ENCODE measurements at regions not wholly inside any gene's neighbourhood (a gene's known extent, or its start where the extent isn't known, plus 50 kb on each side); places are given as distances from the start of the nearest gene placed in this dataset.

DNA sequence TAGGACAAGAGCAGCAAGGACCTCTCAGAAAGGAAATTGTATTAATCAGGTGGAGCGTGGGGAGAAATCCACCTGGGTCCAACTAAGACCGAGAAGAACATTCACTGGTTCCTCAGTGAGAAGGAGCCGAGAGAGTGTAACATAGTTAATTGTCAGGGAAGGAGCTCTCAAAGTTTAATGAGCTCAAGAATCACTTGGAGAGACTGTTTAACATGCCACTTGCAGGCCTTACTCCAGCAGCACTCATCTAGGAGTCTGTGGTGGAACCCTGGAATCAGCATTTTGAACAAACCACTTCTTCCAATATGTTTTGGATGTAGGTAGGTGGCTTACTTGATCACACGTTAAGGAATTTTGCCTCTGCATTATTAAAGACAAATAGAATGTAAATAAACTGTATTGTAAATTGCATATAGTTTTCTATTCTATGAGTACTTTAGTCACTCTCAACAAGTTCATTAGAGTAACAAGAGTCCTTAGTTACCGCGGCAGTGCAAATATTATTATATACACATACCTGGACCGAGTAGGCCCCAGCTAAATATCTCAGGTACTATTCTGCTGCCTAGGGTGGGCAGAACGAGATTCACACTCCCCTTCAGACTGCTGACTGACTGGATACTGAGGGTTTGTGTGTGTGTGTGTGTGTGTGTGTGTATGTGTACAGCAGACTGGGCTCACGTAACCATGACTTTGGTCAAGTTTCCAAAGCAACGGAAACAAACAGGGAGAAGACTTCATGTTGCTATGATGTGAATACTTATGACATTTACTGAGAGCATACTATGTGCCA is 203.2 kb upstream of the USP24 start:
- H3K9me3 ChIP-seq (ENCODE audit: insufficient read depth, low read depth, low read length) = no peaks in the 10 kb centered on the region
- TF ChIP-seq, protein P1, sequence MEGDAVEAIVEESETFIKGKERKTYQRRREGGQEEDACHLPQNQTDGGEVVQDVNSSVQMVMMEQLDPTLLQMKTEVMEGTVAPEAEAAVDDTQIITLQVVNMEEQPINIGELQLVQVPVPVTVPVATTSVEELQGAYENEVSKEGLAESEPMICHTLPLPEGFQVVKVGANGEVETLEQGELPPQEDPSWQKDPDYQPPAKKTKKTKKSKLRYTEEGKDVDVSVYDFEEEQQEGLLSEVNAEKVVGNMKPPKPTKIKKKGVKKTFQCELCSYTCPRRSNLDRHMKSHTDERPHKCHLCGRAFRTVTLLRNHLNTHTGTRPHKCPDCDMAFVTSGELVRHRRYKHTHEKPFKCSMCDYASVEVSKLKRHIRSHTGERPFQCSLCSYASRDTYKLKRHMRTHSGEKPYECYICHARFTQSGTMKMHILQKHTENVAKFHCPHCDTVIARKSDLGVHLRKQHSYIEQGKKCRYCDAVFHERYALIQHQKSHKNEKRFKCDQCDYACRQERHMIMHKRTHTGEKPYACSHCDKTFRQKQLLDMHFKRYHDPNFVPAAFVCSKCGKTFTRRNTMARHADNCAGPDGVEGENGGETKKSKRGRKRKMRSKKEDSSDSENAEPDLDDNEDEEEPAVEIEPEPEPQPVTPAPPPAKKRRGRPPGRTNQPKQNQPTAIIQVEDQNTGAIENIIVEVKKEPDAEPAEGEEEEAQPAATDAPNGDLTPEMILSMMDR (conservative IDR thresholded peaks at IDR 0.05; ENCODE audit: low read length) = no peak
- no peak for TF ChIP-seq EZH2phosphoT487 (IDR thresholded peaks at IDR 0.05; ENCODE audit: borderline replicate concordance)
- no peaks in the 10 kb centered on the region for H3K4me1 ChIP-seq (ENCODE audit: insufficient read depth, low read length, poor library complexity, severe bottlenecking)

DNA sequence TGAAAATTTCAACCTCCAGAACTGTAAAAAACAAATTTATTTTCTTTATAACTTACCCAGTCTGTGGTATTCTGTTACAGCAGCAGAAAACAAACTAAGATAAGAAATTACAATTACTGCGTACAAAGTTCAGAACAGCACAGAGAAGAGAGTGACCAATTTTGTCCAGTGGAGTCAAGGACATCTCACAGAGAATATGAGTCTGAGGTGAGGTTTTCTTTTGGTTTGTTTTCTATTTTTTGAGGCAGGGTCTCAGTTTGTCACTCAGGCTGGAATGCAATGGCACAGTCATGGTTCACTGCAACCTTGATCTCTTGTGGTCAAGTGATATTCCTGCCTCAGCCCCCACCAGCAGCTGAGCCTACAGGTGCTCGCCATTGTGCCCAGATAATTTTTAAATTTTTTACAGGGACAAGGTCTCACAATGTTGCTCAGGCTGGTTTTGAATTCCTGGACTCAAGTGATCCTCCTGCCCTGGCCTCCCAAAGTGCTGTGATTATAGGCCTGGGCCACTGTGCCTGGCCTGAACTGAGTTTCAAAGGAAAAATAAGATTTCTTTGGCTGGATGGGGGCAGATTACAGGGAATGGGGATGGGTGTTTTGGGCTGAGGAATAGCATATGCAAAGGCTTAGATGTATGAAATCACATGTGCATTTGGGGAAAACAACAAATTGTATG is 201.1 kb upstream of the USP24 start:
- Histone ChIP-seq H3K79me2 (ENCODE audit: insufficient read depth, low read length) (no peaks in the 10 kb centered on the region), H3K4me2 (ENCODE audit: low read depth, low read length, poor library complexity, severe bottlenecking) (no peak overlapping the region)

More for the DNA sequence above, 203.2 kb upstream of the USP24 start:
- Histone ChIP-seq H3K9ac (ENCODE audit: low read depth, low read length, poor library complexity, severe bottlenecking) (no peak overlapping the region), H3K4me2 (ENCODE audit: low read depth, low read length, poor library complexity, severe bottlenecking) (no peak overlapping the region), H3F3A (ENCODE audit: low read depth) (no peaks in the 10 kb centered on the region), H3K79me2 (ENCODE audit: insufficient read depth, low read length) (no peaks in the 10 kb centered on the region), H3K4me3 (ENCODE audit: low read length, poor library complexity, severe bottlenecking) (no peak overlapping the region), H3K36me3 (ENCODE audit: insufficient read depth, low read length) (no peaks in the 10 kb centered on the region), H4K20me1 (ENCODE audit: insufficient read depth, low read length, poor library complexity, severe bottlenecking) (no peaks in the 10 kb centered on the region), H2AFZ (ENCODE audit: low read length) (no peak overlapping the region), H3K27me3 (ENCODE audit: insufficient read depth, low read length, poor library complexity, severe bottlenecking) (no peaks in the 10 kb centered on the region), H3K9me2 (replicated peaks; ENCODE audit: low read depth, low read length) (0 out of 2 replicates have a peak, but pooled peaks cover 6% of the 10 kb centered on the region)

DNA sequence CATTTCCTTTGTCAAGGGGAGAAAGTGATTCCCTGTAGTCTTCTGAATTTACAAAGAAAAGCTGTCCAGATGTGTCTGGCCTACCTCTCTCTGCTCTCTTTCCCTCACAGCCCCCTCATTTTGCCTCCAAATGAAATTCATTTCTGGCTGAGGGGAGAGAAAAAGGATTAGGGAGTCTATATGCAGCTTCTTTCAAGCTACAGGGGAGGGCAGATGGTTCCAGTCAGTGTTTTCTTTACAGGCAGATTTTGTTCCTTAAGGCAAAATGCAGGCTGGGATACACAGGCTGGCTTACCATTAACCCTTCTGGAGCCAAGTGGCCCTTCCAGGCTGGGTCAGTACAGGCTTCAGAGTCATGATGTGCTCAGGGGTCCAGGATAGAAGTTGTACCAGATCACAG is 198.1 kb upstream of the USP24 start:
- no peak overlapping the region for H3K4me2 ChIP-seq (ENCODE audit: low read depth, low read length, poor library complexity, severe bottlenecking)
- no peak overlapping the region for H3K9ac ChIP-seq (ENCODE audit: low read depth, low read length, poor library complexity, severe bottlenecking)
- no peak overlapping the region for H3K4me3 ChIP-seq (ENCODE audit: low read length, poor library complexity, severe bottlenecking)
- H3K27me3 ChIP-seq (ENCODE audit: insufficient read depth, low read length, poor library complexity, severe bottlenecking) = no peaks in the 10 kb centered on the region
- H2AFZ ChIP-seq (ENCODE audit: low read length) = no peak overlapping the region
- no peaks in the 10 kb centered on the region for H3K9me2 ChIP-seq (replicated peaks; ENCODE audit: low read depth, low read length)
- no peaks in the 10 kb centered on the region for H3K36me3 ChIP-seq (ENCODE audit: insufficient read depth, low read length)
- TF ChIP-seq EZH2phosphoT487 (IDR thresholded peaks at IDR 0.05; ENCODE audit: borderline replicate concordance) = no peak
- TF ChIP-seq, protein P1 (conservative IDR thresholded peaks at IDR 0.05; ENCODE audit: low read length) = no peak
- H3K4me1 ChIP-seq (ENCODE audit: insufficient read depth, low read length, poor library complexity, severe bottlenecking) = no peaks in the 10 kb centered on the region
- H3F3A ChIP-seq (ENCODE audit: low read depth) = no peaks in the 10 kb centered on the region
- H3K9me3 ChIP-seq (ENCODE audit: insufficient read depth, low read depth, low read length) = no peaks in the 10 kb centered on the region
- H4K20me1 ChIP-seq (ENCODE audit: insufficient read depth, low read length, poor library complexity, severe bottlenecking) = no peaks in the 10 kb centered on the region
- H3K79me2 ChIP-seq (ENCODE audit: insufficient read depth, low read length) = no peaks in the 10 kb centered on the region

More for the DNA sequence above, 201.1 kb upstream of the USP24 start:
- no peaks in the 10 kb centered on the region for H3K4me1 ChIP-seq (ENCODE audit: insufficient read depth, low read length, poor library complexity, severe bottlenecking)
- no peaks in the 10 kb centered on the region for H3K36me3 ChIP-seq (ENCODE audit: insufficient read depth, low read length)
- no peaks in the 10 kb centered on the region for H3K9me3 ChIP-seq (ENCODE audit: insufficient read depth, low read depth, low read length)
- no peaks in the 10 kb centered on the region for H4K20me1 ChIP-seq (ENCODE audit: insufficient read depth, low read length, poor library complexity, severe bottlenecking)
- no peak overlapping the region for H3K9ac ChIP-seq (ENCODE audit: low read depth, low read length, poor library complexity, severe bottlenecking)
- H3F3A ChIP-seq (ENCODE audit: low read depth) = no peaks in the 10 kb centered on the region
- no peak overlapping the region for H3K4me3 ChIP-seq (ENCODE audit: low read length, poor library complexity, severe bottlenecking)
- H3K27me3 ChIP-seq (ENCODE audit: insufficient read depth, low read length, poor library complexity, severe bottlenecking) = no peaks in the 10 kb centered on the region
- no peak overlapping the region for H2AFZ ChIP-seq (ENCODE audit: low read length)
- 0 out of 2 replicates have a peak, but pooled peaks cover 6% of the 10 kb centered on the region for H3K9me2 ChIP-seq (replicated peaks; ENCODE audit: low read depth, low read length)
- TF ChIP-seq EZH2phosphoT487 (IDR thresholded peaks at IDR 0.05; ENCODE audit: borderline replicate concordance) = no peak
- TF ChIP-seq, protein P1 (conservative IDR thresholded peaks at IDR 0.05; ENCODE audit: low read length) = no peak

Data from Loucy (cell line).